Adrenal gland (tissue), 9 donors: ENCODE measurements at regions not wholly inside any gene's neighbourhood (a gene's known extent, or its start where the extent isn't known, plus 50 kb on each side); places are given as distances from the start of the nearest gene placed in this dataset.

Experiments
- DNase-seq, 7 donors: peaks; one replicate each; pipeline ENCODE4 v3.0.0-alpha.2; 2019 to 2020
- H3K27ac ChIP-seq, 5 donors: fragments of 200-600 bp; sonication (generic) in 4 of 5; 1 replicate in 3 of 5; 2 replicates in 2 of 5; pipeline versions ENCODE4 v1.5.1 to v1.8.0; 2016 to 2020; ENCODE audit warnings: mild to moderate bottlenecking in 1 of 5
- H3K27me3 ChIP-seq: fragments of 200-600 bp; 2 replicates; pipeline ENCODE4 v1.8.0; 2021
- H3K36me3 ChIP-seq, 2 donors: fragments of 200-600 bp; replicated peaks in 1 of 2; 1 replicate in 1 of 2; 2 replicates in 1 of 2; pipeline versions ENCODE4 v1.5.1 to v1.8.0; 2018 to 2022
- H3K4me1 ChIP-seq, 2 donors: fragments of 200-600 bp; replicated peaks in 1 of 2; 1 replicate in 1 of 2; 2 replicates in 1 of 2; pipeline versions ENCODE4 v1.5.1 to v1.8.0; 2018 to 2021
- H3K4me3 ChIP-seq, 4 donors: fragments of 200-600 bp; sonication (generic) in 3 of 4; one replicate each; pipeline ENCODE4 v1.5.1; 2016 to 2018
- H3K9me3 ChIP-seq, 3 donors: fragments of 200-600 bp; sonication (generic) in 1 of 3; replicated peaks in 1 of 3; 1 replicate in 2 of 3; 2 replicates in 1 of 3; pipeline versions ENCODE4 v1.5.1 to v1.8.0; 2016 to 2021
- POLR2A ChIP-seq, 2 donors: fragments of 450-650 bp; IDR thresholded peaks; one replicate each; pipeline ENCODE4 v1.6.1; 2017; ENCODE audit warnings: antibody characterized with exemption in 2 of 2, mild to moderate bottlenecking in 2 of 2, moderate library complexity in 1 of 2
- WGBS, 4 donors: extraction: QIAGEN DNeasy Blood & Tissue Kit in 2 of 4; methylation state at CpG; one replicate each; pipeline versions ENCODE4 v1.1.5 to v1.1.7; 2013 to 2017; 5-methylcytosine and 5-hydroxymethylcytosine counted together
- intact Hi-C, 2 donors: fragments of 100-400 bp; cut with DNase I; formaldehyde crosslinking; loops; one replicate each; pipeline versions ENCODE4 v1.14.1 to v1.15.0; 2022 to 2023
- TF ChIP-seq, protein P1 (sequence below), 6 experiments: fragments of 450-650 bp in 4 of 6; fragments of 200-600 bp in 2 of 6; sonication (generic) in 1 of 6; IDR thresholded peaks; 1 replicate in 5 of 6; 2 replicates in 1 of 6; pipeline versions ENCODE4 v1.5.1 to v1.8.0; 2016 to 2021; ENCODE audit warnings: antibody characterized with exemption in 6 of 6, mild to moderate bottlenecking in 2 of 6, moderate library complexity in 1 of 6
- donor health status: healthy with polysubstance abuse.
- donor health status: Bipolar disorder and iron deficiency.
- donor health status: DM: yes; HTN: yes; CAD: no.
- donor health status: DM: no; HTN: no; CAD: no.
- donor health status: DM: no; HTN: no; CAD: no.

DNA sequence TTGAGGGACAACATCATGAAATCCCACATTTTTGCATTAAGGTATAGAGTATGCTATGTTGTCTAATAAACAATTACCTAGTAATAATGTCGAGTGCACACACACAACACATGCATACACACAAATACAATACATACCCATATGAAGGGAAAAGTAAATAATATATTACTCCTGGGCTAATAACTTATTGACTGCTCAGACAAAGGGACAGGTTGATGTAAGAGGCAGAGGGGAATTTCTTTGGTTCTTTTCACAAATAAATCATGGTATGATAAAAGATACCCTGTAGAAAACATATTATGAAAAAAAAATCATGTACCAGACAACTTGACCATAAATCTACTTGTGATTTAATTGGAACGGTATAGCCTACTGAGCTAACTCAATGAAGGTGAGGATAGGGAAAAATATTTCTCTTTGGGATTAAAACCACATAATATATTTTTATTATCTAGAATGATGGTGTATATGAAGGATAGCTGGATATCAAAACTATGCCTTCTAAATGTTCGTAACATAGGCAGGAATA, 398.7 kb upstream of the LRRTM4 start:
- Histone ChIP-seq H3K27me3 (no peaks in the 10 kb centered on the region), H3K36me3 (no peaks in the 10 kb centered on the region), H3K27ac (no peak overlapping the region), H3K4me1 (no peaks in the 10 kb centered on the region), H3K4me3 (no peak overlapping the region), H3K9me3 (no peaks in the 10 kb centered on the region)
- WGBS, 4 donors, result 63 to 73% (median 68%) methylated on average over 3 of the region's 3 CpGs
- no peak for DNase-seq
- intact Hi-C loops, result no loop called here
- TF ChIP-seq, protein P1, sequence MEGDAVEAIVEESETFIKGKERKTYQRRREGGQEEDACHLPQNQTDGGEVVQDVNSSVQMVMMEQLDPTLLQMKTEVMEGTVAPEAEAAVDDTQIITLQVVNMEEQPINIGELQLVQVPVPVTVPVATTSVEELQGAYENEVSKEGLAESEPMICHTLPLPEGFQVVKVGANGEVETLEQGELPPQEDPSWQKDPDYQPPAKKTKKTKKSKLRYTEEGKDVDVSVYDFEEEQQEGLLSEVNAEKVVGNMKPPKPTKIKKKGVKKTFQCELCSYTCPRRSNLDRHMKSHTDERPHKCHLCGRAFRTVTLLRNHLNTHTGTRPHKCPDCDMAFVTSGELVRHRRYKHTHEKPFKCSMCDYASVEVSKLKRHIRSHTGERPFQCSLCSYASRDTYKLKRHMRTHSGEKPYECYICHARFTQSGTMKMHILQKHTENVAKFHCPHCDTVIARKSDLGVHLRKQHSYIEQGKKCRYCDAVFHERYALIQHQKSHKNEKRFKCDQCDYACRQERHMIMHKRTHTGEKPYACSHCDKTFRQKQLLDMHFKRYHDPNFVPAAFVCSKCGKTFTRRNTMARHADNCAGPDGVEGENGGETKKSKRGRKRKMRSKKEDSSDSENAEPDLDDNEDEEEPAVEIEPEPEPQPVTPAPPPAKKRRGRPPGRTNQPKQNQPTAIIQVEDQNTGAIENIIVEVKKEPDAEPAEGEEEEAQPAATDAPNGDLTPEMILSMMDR (IDR thresholded peaks at IDR 0.05), result no peak
- TF ChIP-seq POLR2A (IDR thresholded peaks at IDR 0.05), result no peak

DNA sequence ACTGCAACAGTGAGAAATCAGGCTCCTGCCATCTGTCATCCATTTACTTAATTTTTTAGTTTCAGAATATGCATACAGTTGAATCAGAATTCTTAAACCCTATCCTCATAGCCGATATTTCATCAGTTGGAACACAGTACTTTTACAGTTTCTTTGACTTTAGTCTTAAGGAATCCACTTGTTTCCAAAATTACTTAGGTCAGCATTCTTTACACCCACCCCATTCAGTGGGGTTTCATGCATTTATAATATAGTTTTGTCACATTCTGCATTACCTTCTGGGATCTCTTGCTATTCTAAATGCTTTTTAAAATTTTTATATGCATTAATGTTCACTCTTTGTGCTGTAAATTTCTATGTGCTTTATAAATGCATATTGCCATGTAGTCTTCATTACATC, 400.4 kb upstream of the LRRTM4 start:
- Histone ChIP-seq H3K27me3 (no peaks in the 10 kb centered on the region), H3K4me1 (no peaks in the 10 kb centered on the region), H3K27ac (no peak overlapping the region), H3K4me3 (no peak overlapping the region), H3K9me3 (no peaks in the 10 kb centered on the region), H3K36me3 (no peaks in the 10 kb centered on the region)
- TF ChIP-seq, protein P1 (IDR thresholded peaks at IDR 0.05), result no peak
- no peak for TF ChIP-seq POLR2A (IDR thresholded peaks at IDR 0.05)
- intact Hi-C loops, result no loop called here
- WGBS, 4 donors, result 77 to 81% (median 80%) methylated on average over 1 of the region's 1 CpG
- no peak for DNase-seq

DNA sequence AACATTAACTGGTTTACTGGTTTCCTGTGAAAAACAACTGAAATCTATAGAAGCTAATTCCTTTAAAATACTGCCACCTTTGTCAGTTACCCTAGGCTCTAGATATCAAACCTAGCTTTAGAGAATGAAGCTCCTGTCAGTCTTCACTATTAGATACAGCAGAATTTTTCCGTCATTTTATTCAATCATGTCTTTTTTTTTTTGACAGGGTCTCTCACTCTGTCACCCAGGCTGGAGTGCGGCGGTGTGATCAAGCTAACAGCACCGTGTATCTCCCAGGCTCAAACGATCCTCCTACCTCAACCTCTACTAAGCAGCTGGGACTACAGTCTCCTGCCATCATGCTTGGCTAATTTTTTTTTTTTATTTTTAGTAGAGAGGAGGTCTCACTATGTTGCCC, 415.2 kb upstream of the LRRTM4 start:
- Histone ChIP-seq H3K4me3 (no peak overlapping the region), H3K36me3 (no peaks in the 10 kb centered on the region), H3K27ac (no peak overlapping the region), H3K9me3 (no peaks in the 10 kb centered on the region), H3K4me1 (no peaks in the 10 kb centered on the region), H3K27me3 (no peaks in the 10 kb centered on the region)
- intact Hi-C loops, result no loop called here
- 81 to 87% (median 84%) methylated on average over 5 of the region's 5 CpGs for WGBS, 4 donors
- TF ChIP-seq, protein P1 (IDR thresholded peaks at IDR 0.05), result no peak
- TF ChIP-seq POLR2A (IDR thresholded peaks at IDR 0.05), result no peak
- DNase-seq, result no peak

DNA sequence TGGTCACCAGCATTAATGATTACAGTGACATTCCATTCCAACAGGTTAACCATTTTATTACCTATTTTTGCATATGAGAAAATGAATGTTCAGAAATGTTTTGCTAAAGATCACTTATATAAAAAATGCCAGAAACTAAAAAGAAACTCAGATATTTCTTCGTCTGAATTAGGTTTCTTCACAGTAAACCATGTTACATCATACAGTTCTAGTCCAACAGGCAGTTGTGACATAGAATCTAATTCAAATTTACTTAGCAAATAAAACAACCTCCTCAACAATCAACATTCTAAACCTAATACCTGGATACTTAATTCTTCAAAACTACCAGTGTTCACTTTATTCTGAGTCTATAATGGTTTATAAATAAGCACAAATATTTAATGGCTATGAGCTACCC, 416.3 kb upstream of the LRRTM4 start:
- Histone ChIP-seq H3K36me3 (no peaks in the 10 kb centered on the region), H3K27me3 (no peaks in the 10 kb centered on the region), H3K9me3 (no peaks in the 10 kb centered on the region), H3K4me3 (no peak overlapping the region), H3K4me1 (no peaks in the 10 kb centered on the region), H3K27ac (no peak overlapping the region)
- intact Hi-C loops, result no loop called here
- 43 to 63% (median 51%) methylated on average over 1 of the region's 1 CpG for WGBS, 4 donors
- no peak for TF ChIP-seq POLR2A (IDR thresholded peaks at IDR 0.05)
- TF ChIP-seq, protein P1 (IDR thresholded peaks at IDR 0.05), result no peak
- DNase-seq, result no peak
